Transverse colon (tissue), 3 donors: ENCODE measurements at regions not wholly inside any gene's neighbourhood (a gene's known extent, or its start where the extent isn't known, plus 50 kb on each side); places are given as distances from the start of the nearest gene placed in this dataset.
A peak's percentile ranks its signal among the peaks of the same experiment; 100 is the strongest.
"Not testable (repeated sequence)": the region's sequence is repeated elsewhere in the genome, so short reads cannot be mapped to it uniquely, and the experiment has no call there.

Experiments used
- CTCF ChIP-seq, 5 experiments: fragments of 200-600 bp in 3 of 5; fragments of 450-650 bp in 2 of 5; sonication (generic) in 3 of 5; IDR thresholded peaks; 1 replicate in 2 of 5; 2 replicates in 3 of 5; pipeline ENCODE4 v1.5.1; 2016 to 2017; ENCODE audit warnings: antibody characterized with exemption in 5 of 5, inconsistent platforms in 3 of 5, mild to moderate bottlenecking in 2 of 5, moderate library complexity in 1 of 5
- POLR2A ChIP-seq: fragments of 450-650 bp; IDR thresholded peaks from one replicate; pipeline ENCODE4 v1.6.1; 2016; ENCODE audit warnings: antibody characterized with exemption, mild to moderate bottlenecking, moderate library complexity

GRCh38 chr2:242159921-242160320 is 290.4 kb downstream of the RTP5 start:
- TF ChIP-seq CTCF (IDR thresholded peaks at IDR 0.05): peak in 2 of 5 experiments; percentile 37 to 49
- TF ChIP-seq POLR2A: not testable (repeated sequence)
